RWPE1 (cell line): ENCODE measurements at regions not wholly inside any gene's neighbourhood (a gene's known extent, or its start where the extent isn't known, plus 50 kb on each side); places are given as distances from the start of the nearest gene placed in this dataset.
A peak's percentile ranks its signal among the peaks of the same experiment; 100 is the strongest.
"Not testable (repeated sequence)": the region's sequence is repeated elsewhere in the genome, so short reads cannot be mapped to it uniquely, and the experiment has no call there.

Source experiments
- CTCF ChIA-PET: fragments of 350-600 bp; sonication (Branson Sonifier 250); formaldehyde crosslinking; extraction: SDS; loops from one replicate; lab custom pipeline; 2021; lab: Yijun Ruan, JAX
- POLR2A ChIA-PET: fragments of 400-600 bp; formaldehyde crosslinking; extraction: SDS; loops from one replicate; lab custom pipeline; 2020; ENCODE audit warnings: antibody characterized with exemption; ENCODE audit not compliant: low non-redundant PET; lab: Yijun Ruan, JAX
- DNase-seq: peaks from one replicate; pipeline ENCODE4 v3.0.0; 2012; ENCODE audit warnings: low spot score
- H3K27ac ChIP-seq: fragments of 450-650 bp; 2 replicates; pipeline ENCODE4 v1.5.1; 2017
- CTCF ChIP-seq: fragments of 450-650 bp; conservative IDR thresholded peaks from 2 replicates; pipeline ENCODE4 v1.5.1; 2017; ENCODE audit warnings: low read depth, mild to moderate bottlenecking

GRCh38 chr21:35168735-35169134 lies 119.6 kb upstream of the RUNX1 start:
- no peak overlapping the region for H3K27ac ChIP-seq
- TF ChIP-seq CTCF: no peak
- POLR2A ChIA-PET: no interaction called here
- CTCF ChIA-PET: no interaction called here
- no peak for DNase-seq

DNA sequence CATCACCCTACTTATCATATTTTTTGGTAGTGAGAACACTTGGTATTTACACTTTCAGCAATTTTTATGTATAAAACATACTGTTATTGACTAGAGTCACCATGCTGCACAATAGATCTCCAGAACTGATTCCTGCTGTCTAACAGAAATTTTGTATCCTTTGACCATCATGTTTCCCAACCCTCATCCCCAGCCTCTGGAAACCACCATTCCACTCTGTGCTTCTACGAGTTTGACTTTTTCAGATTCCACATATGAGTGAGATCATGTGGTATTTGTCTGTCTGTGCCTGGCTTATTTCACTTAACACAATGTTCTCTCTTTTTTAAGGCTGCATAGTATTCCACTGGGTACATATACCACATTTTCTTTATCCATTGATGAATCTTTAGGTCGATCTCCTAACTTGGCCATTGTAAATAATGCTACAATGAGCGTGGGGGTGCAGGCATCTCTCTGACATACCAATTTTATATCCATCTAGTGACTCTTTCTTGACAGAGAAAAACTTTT lies 115.9 kb upstream of the RUNX1 start:
- DNase-seq: no peak
- no peak overlapping the region for H3K27ac ChIP-seq
- CTCF ChIA-PET: no interaction called here
- no peak for TF ChIP-seq CTCF
- POLR2A ChIA-PET: no interaction called here

DNA sequence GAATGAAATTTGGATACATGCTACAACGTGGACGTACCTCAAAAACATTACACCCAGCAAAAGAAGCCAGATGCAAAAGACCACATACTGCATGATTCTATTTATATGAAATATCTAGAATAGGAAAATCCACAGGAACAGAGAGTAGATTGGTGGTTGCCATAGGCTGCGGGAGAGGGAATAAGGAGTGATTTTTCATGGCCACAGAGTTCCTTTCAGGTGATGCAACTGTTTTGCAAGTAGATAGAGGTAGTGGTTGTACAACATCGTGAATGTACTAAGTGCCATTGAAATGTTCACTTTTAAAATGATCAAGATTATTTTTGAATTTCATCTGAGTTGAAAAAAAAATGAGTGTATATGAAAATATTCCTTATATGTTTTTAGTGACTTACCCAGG lies 115.3 kb upstream of the RUNX1 start:
- no peak for DNase-seq
- CTCF ChIA-PET: no interaction called here
- TF ChIP-seq CTCF: no peak
- POLR2A ChIA-PET: no interaction called here
- H3K27ac ChIP-seq: no peak overlapping the region

GRCh38 chr21:35163411-35163810 lies 114.3 kb upstream of the RUNX1 start:
- H3K27ac ChIP-seq: no peak overlapping the region
- TF ChIP-seq CTCF: no peak
- POLR2A ChIA-PET: no interaction called here
- CTCF ChIA-PET: interaction anchor here (0.7 kb wide), 1 partner anchor 24 kb away, joined by 3 read pairs; no protein-coding TSS in a partner anchor
- peak; percentile 65 for DNase-seq

DNA sequence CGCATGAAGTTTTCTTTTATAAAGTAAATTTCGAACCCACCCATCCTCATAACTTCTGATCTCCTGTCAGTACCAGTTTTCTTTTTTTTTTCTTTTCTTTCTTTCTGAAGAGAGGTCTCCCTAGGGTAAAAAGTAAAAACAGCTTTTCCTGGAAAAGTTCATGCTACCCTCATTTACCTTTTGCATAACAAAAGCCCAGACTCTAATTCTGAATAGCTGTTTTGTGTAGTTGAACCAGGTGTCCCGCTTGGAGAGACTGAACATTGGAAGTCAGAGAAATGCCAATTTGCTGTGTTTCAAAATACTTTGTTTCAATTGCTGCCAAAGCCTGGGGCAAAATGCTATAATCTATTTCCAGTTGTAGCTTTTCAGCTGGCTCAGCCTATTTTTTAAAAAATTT lies 113.7 kb upstream of the RUNX1 start:
- DNase-seq: no peak
- H3K27ac ChIP-seq: no peak overlapping the region
- CTCF ChIA-PET: interaction anchor here (0.7 kb wide), 1 partner anchor 24 kb away, joined by 3 read pairs; no protein-coding TSS in a partner anchor
- POLR2A ChIA-PET: no interaction called here
- TF ChIP-seq CTCF: no peak

DNA sequence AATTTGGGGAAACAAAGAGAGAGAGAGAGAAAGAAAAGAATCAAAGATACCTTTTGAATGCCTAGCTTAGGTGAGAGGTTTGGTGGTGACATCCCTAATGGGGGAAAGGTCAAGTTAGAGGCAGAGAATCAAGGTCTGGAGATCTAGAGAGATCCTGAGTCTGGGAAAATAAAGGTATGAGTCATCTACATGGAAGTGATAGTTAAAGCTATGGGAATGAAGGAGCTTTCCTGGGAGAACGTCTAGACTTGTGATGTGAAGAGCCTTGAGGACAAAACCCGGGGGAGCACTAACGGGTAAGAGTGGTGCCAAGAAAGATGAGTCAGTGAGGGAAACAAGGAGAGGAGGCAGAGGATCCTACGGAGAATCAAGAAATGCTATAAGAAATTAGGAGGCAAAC lies 110.8 kb upstream of the RUNX1 start:
- H3K27ac ChIP-seq: no peak overlapping the region; the same call in 1 of the 2 replicates
- ChIA-PET POLR2A (no interaction called here), CTCF (no interaction called here)
- DNase-seq: peak; percentile 73
- TF ChIP-seq CTCF: no peak

DNA sequence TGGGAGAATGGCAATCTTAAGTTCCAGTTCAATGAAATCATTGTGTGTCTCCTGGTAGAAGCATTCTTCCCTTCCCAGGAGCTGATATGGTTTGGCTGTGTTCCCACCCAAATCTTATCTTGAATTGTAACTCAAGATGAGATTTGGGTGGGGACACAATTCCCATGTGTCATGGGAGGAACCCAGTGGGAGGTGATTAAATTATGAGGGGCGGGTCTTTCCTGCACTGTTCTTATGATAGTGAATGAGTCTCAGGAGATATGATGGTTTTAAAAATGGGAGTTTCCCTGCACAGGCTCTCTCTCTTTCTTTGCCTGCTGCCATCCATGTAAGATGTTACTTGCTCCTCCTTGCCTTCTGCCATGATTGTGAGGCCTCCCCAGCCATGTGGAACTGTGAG lies 108.3 kb upstream of the RUNX1 start:
- DNase-seq, CTCF ChIA-PET, POLR2A ChIA-PET: not testable (repeated sequence)

More for the DNA sequence above, 108.3 kb upstream of the RUNX1 start:
- H3K27ac ChIP-seq: not testable (repeated sequence)
